ENCODE measurements at regions not wholly inside any gene's neighbourhood (a gene's known extent, or its start where the extent isn't known, plus 50 kb on each side); places are given as distances from the start of the nearest gene placed in this dataset.

DNA sequence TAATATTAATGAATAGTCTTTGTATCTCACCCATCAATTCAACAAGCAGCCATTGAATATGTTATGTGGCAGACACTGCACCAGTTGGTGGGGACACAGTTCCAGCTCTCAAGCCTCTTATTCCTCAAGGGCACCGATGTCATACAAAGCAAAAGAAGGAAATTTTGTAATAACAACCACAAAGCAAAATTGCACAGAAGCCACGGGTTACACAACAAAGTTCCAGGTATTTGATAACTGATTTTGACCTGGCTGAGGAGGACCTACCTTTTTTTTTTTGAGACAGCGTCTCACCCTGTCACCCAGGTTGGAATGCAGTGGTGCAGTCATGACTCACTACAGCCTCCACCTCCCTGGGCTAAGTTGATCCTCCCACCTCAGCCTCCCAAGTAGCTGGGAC lies 266.7 kb downstream of the FOXO1 start:
- peak; percentile 12 for TF ChIP-seq CTCF (IDR thresholded peaks at IDR 0.05; ENCODE audit: low read depth, low read length)
- TF ChIP-seq POLR2A (IDR thresholded peaks at IDR 0.05; ENCODE audit: extremely low read depth, insufficient read length), result no peak
- TF ChIP-seq MAX (IDR thresholded peaks at IDR 0.05; ENCODE audit: low read depth, low read length), result no peak
- TF ChIP-seq MYC (IDR thresholded peaks at IDR 0.05; ENCODE audit: low read depth, low read length), result no peak

All from NB4 (cell line).